GM19025 (cell line): ENCODE measurements at regions not wholly inside any gene's neighbourhood (a gene's known extent, or its start where the extent isn't known, plus 50 kb on each side); places are given as distances from the start of the nearest gene placed in this dataset.

Experiments used
- ATAC-seq: cut with Tn5 transposase; IDR thresholded peaks from one replicate; pipeline ENCODE4 v1.9.1; 2021; ENCODE audit warnings: mild to moderate bottlenecking, low read depth, moderate library complexity; ENCODE audit not compliant: unreplicated experiment

- ATAC-seq, result no peak
Measured at GRCh38 chr3:72339670-72340030, 508.6 kb downstream of the SHQ1 start.

GRCh38 chr3:72338942-72339669, 509.1 kb downstream of the SHQ1 start:
- no peak for ATAC-seq

DNA sequence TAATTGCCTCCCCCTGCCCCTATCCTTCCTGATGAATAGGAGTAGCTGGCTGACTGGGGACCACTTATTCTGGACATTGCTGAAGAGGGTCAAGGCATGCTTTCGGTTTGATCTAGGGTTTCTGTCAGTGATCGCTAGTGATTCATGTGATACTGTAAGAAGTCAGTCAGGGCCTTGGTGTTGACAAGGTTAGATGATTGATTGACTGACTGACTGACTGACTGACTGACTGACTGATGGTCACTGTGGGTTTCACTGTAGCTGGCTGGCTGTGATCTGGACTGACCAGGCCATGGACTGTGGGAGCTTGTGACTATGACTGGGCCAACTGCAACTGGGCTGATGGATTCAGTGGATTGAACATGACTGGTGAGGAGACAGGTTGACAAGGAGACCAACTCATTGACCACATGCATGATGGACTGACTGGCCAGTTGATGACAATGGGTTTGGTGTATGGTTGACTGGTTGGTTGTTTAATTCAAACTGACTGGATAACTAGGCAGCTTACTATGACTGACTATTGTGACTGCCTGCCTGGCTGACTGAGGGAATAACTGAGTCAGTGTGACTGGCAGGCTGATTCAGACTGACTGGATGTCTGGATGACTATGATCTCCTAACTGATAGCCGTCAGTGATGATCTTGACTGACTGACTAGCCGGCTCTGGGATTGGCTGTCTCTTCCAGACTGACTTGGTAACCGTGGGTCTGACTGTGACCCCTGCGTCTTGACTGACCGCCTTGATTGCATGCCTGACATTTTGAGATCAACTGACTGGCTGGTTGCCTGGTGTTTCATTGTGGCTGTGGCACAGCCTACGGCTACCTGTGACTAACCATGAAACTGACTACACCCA, 509.9 kb downstream of the SHQ1 start:
- ATAC-seq, result no peak

- ATAC-seq, result no peak
Measured at GRCh38 chr3:72337480-72337855, 510.8 kb downstream of the SHQ1 start.

DNA sequence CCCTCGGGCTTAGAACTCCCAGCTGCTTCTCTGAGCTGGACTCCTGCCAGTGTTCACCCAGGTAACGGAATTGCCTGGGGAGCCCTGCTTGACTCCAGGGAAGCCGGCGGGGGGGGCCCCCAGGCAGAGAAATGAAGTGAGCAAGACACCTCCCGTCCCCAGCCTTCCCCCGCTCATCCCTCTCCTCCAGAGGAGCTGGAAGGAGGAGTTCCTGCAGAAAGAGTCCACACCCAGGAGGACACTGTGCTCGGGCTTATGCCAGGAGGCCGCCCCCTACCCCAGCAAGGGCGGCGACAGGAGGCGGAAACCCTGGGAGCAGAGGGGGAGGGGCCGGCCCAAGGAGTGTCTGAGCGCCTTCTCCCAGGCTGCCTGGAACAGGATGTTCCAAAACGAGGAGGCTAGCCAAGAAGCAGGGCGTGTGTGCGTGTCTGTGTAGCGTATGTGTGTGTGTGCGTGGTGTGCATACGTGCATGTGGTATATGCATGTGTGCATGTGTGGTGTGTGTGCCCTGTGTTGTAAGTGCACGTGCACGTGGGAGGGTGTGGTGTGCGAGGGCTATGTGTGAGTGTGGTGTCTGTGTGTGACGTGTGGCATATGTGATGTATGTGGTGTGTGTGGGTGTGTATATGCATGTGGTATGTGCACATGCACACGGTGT, 511.3 kb downstream of the SHQ1 start:
- no peak for ATAC-seq

- no peak for ATAC-seq
Measured at GRCh38 chr3:72336114-72336651, 512.1 kb downstream of the SHQ1 start.

DNA sequence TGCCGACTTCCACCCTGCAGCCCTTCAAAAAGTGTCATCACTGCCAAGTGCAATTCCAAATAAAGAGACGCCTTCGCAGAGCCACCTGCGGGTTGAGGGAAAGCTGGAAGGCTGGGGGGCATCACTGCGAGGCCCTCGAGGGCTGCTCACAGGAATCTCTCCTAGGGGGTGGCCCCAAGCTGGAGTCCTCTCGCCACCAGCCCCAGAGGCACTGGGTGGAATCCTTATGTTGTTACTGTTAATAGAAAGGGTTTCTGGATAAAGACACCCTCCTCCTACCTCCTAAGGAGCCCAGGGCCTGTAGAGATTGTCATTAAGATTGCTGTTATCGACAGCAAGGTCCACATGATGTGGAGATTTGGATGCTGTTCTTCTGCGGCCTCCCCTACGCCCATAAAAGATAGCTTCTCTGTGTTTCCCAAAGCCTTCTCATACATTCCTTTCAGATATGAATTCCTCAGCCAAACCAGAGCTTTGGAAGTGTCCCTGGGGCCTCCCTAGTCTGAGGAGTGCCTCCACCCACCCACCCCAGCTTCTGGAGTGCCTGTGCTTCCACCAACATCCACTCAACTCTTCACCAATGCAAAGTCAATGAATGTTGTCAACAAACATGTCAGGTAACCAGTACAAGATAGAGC, 512.7 kb downstream of the SHQ1 start:
- no peak for ATAC-seq

- no peak for ATAC-seq
Measured at GRCh38 chr3:72334681-72335457, 513.4 kb downstream of the SHQ1 start.

DNA sequence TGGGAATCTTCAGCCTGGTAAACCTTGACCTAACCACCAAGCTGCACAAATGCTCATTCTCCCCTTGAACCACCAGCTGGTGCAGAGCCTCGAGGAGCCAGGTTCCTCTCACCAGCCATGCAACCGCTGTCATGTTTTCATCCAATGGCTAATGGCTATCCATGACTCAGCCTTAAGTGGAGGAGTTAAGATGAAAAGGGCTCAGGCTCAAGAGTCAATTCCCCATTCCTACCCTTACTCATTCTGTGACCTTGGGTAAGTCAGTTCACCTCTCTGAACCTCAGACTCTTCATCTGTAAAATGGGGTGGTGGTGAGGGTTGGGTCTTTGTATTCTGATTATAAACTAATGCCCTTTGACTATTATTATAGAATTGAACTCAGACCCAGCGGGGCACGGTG, 515.6 kb downstream of the SHQ1 start:
- no peak for ATAC-seq

DNA sequence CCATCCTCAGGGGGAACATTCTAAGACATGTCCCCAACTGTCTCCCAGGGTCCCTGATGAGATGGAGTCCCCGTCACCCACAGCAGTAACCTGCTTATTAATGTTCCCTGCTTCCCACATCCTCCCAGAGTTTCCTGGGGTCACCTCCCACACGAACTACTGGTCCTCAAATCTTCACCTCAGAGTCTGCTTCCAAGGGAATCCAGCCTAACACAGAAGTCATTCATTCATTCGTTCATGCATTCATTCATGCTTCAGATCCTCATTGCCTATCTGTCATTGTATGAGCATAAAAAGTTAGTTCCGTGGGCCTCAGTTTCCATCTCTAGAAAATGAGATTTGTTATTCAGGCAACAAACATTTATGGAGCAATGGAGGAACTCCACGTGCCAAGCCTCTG, 516.2 kb downstream of the SHQ1 start:
- no peak for ATAC-seq

- ATAC-seq, result no peak
Measured at GRCh38 chr3:72331076-72331475, 517.2 kb downstream of the SHQ1 start.

DNA sequence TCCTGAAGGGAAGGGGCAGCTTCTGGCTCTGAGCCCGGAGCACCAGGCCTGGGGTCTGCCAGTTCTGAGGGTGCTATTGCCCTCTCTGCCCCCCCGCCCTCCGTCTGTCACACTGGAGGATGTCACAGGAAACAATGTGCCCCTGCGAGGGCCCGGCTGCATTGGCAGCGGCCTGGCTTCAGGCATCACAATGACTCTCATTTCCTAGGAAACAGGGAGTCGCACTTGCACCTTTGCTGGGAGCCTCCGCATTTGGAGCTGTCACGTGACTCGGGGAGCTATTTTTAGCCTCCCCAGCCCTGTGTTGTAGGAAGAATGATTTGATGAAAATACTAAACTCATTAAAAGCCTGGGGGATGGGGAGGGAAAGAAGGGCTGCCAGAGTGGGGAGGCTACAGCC, 518.9 kb downstream of the SHQ1 start:
- ATAC-seq, result no peak

DNA sequence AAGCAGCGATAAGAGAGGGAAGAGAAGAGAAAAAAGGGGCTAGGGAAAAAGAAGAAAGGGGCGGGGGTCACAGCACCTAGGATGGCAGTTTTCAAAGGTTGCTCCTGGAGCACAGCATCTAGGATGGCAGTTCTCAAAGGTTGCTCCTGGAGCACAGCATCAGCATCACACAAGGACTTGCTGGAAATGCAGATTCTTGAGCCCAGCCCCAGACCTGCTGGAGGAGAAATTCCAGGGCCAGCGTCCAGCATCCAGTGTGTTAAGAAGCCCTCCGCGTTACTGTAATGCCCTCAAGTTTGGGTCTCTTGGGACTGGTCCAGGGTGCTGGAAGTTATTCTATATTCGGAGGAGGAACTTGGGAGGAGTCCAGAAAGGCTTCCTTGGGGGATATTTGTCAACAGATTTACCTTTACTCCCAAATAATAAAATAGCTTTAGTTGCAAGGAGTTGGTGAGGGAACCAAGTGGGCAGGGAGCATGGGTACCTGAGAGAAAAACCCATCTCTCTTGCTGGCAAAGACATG, 519.4 kb downstream of the SHQ1 start:
- no peak for ATAC-seq

DNA sequence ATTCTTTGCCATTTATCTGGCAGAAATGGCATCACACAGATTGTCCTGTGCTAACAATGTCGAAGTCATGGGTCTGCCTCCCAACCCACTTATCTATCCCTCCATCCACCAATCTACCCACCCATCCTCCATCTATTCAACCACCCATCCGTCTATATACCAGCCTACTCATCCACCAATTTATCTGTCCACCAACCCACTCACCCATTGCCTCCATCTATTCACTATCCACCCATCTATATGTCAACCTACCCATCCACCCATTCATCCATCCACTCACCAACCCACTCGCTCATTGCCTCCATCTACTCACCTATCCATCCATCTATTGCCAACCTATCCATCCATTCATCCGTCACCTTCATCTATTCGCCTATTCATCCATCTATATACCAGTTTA, 521.2 kb downstream of the SHQ1 start:
- ATAC-seq, result no peak

DNA sequence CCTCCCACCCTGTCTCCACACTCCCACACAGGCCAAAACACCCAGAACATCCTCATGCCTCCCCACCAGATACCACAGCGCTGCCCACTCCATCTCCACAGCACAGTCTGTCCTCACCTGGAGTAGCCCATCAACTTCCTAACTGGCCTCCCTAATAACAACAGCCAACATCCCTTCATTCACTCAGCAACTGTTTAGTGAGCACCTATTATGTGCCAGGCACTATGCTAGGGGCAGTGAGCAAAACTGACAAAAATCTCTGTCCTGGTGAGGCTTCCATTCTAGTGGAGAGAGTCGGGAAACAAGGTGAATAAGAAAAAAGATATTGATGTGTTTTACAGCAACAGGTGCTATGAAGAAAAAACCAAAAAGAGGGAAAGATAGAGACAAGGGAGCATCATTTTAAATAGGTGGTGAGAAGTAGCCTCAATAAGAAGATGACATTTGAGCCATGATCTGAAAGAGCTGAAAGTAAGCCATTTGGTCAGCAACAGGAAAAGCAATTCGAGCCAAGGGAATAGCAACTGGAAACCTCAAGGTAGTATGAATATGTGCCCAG, 523.9 kb downstream of the SHQ1 start:
- no peak for ATAC-seq

GRCh38 chr3:72323773-72324172, 524.5 kb downstream of the SHQ1 start:
- ATAC-seq, result no peak

DNA sequence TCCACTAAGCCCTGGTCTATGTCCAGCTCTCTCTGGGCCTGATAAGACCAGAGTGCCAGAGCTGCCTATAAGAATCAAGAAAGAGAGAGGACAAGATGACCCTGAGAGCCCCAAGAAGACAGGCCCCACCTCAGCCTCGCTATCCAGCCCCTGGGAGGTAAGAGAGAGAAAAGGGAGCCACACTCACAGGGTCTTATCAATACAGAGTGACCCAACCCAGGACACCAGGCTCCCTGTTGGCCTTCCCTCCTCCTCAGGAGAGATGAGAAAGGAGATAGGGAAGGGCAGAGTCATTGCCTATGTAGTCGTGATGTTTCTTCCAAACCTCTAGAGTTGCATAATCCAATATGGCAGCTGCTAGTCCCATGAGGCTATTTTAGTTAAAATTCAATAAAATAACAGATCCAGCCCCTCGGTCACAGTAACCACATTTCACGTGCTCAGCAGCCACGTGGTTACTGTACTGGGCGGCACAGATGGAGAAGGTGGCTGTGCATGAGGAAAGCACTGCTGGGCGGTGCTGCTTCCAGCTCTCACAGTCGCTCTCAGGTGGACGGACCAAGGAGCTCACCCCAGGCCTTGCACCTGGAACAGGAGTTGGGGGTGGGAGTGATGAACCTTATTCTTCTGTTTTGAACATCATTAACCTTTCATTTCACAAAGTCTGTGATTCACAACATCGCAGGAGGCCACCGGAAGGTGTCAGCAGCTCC, 525.8 kb downstream of the SHQ1 start:
- ATAC-seq, result no peak

GRCh38 chr3:72320955-72321303, 527.3 kb downstream of the SHQ1 start:
- no peak for ATAC-seq
